Kidney epithelial cell (primary cell): ENCODE measurements at regions not wholly inside any gene's neighbourhood (a gene's known extent, or its start where the extent isn't known, plus 50 kb on each side); places are given as distances from the start of the nearest gene placed in this dataset.

Experiments
- DNase-seq: peaks from one replicate; pipeline ENCODE4 v3.0.0-alpha.2; 2010; ENCODE audit warnings: low read depth
- H3K27me3 ChIP-seq: 2 replicates; pipeline ENCODE4 v1.6.0; 2011; ENCODE audit warnings: low read length; ENCODE audit not compliant: control insufficient read depth, insufficient read depth
- H3K36me3 ChIP-seq: 2 replicates; pipeline ENCODE4 v1.5.1; 2011; ENCODE audit warnings: low read length; ENCODE audit not compliant: control insufficient read depth, insufficient read depth
- H3K4me3 ChIP-seq: 2 replicates; pipeline ENCODE4 v1.5.1; 2011; ENCODE audit warnings: low read depth, mild to moderate bottlenecking, control low read depth, low read length
- CTCF ChIP-seq: IDR thresholded peaks from 2 replicates; pipeline ENCODE4 v1.5.1; 2011; ENCODE audit warnings: mild to moderate bottlenecking, moderate library complexity, low read length, control low read depth, inconsistent platforms; ENCODE audit not compliant: insufficient read depth, poor library complexity, severe bottlenecking

GRCh38 chr20:5448449-5449118, 131.8 kb upstream of the PROKR2 start:
- DNase-seq, result no peak
- H3K27me3 ChIP-seq, result no peaks in the 10 kb centered on the region
- TF ChIP-seq CTCF, result peak; percentile 76
- no peak overlapping the region for H3K4me3 ChIP-seq
- H3K36me3 ChIP-seq, result no peaks in the 10 kb centered on the region

- Histone ChIP-seq H3K27me3 (peaks cover 2% of the 10 kb centered on the region), H3K4me3 (no peak overlapping the region), H3K36me3 (no peaks in the 10 kb centered on the region)
- TF ChIP-seq CTCF, result no peak
- no peak for DNase-seq
Observed at GRCh38 chr20:5447188-5447587, 130.4 kb upstream of the PROKR2 start.

- peaks cover 2% of the 10 kb centered on the region for H3K27me3 ChIP-seq
- H3K4me3 ChIP-seq, result no peak overlapping the region
- no peaks in the 10 kb centered on the region for H3K36me3 ChIP-seq
- TF ChIP-seq CTCF, result no peak
- DNase-seq, result no peak
Observed at GRCh38 chr20:5445611-5446010, 128.9 kb upstream of the PROKR2 start.

GRCh38 chr20:5442101-5442500, 125.3 kb upstream of the PROKR2 start:
- TF ChIP-seq CTCF, result no peak
- Histone ChIP-seq H3K27me3 (peaks cover 2% of the 10 kb centered on the region), H3K4me3 (no peak overlapping the region), H3K36me3 (no peaks in the 10 kb centered on the region)
- no peak for DNase-seq

GRCh38 chr20:5434116-5434515, 117.4 kb upstream of the PROKR2 start:
- no peaks in the 10 kb centered on the region for H3K36me3 ChIP-seq
- TF ChIP-seq CTCF, result no peak
- H3K4me3 ChIP-seq, result no peak overlapping the region
- no peak for DNase-seq
- no peaks in the 10 kb centered on the region for H3K27me3 ChIP-seq

GRCh38 chr20:5433352-5433751, 116.6 kb upstream of the PROKR2 start:
- H3K27me3 ChIP-seq, result no peaks in the 10 kb centered on the region
- H3K4me3 ChIP-seq, result no peak overlapping the region
- TF ChIP-seq CTCF, result no peak
- no peak for DNase-seq
- no peaks in the 10 kb centered on the region for H3K36me3 ChIP-seq
